Brain microvascular endothelial cell (primary cell): ENCODE measurements at regions not wholly inside any gene's neighbourhood (a gene's known extent, or its start where the extent isn't known, plus 50 kb on each side); places are given as distances from the start of the nearest gene placed in this dataset.
"Not testable (repeated sequence)": the region's sequence is repeated elsewhere in the genome, so short reads cannot be mapped to it uniquely, and the experiment has no call there.

Source experiments
- DNase-seq: peaks from one replicate; pipeline ENCODE4 v3.0.0-alpha.2; 2020
- H3K27ac ChIP-seq: fragments of 250-450 bp; sonication (Bioruptor Pico); 2 replicates; pipeline ENCODE4 v1.5.1; 2020; ENCODE audit warnings: mild to moderate bottlenecking, moderate library complexity
- H3K27me3 ChIP-seq: fragments of 250-450 bp; sonication (Bioruptor Pico); replicated peaks from 2 replicates; pipeline ENCODE4 v1.5.1; 2020; ENCODE audit warnings: mild to moderate bottlenecking
- H3K36me3 ChIP-seq: fragments of 250-450 bp; sonication (Bioruptor Pico); replicated peaks from 2 replicates; pipeline ENCODE4 v1.5.1; 2020; ENCODE audit warnings: mild to moderate bottlenecking
- H3K4me3 ChIP-seq: 2 replicates; pipeline ENCODE4 v1.5.1; 2011; ENCODE audit warnings: low read depth, mild to moderate bottlenecking, control low read depth, low read length, moderate library complexity
- CTCF ChIP-seq: IDR thresholded peaks from 2 replicates; pipeline ENCODE4 v1.5.1; 2011; ENCODE audit warnings: low read depth, mild to moderate bottlenecking, moderate library complexity, low read length, control low read depth, inconsistent platforms; ENCODE audit errors: missing control alignments
- in situ Hi-C: cut with HindIII; loops from 2 replicates; pipeline ENCODE4 v1.10.0; 2017; ENCODE audit warnings: low sequenced_read_pairs, low pct_ligation_motif_present

- no peak for TF ChIP-seq CTCF
- in situ Hi-C loops: no loop called here
- Histone ChIP-seq H3K4me3 (no peak overlapping the region), H3K36me3 (no peaks in the 10 kb centered on the region), H3K27ac (no peak overlapping the region), H3K27me3 (no peaks in the 10 kb centered on the region)
- no peak for DNase-seq
Observed at GRCh38 chr14:104304451-104305351, 166.3 kb downstream of the KIF26A start.

GRCh38 chr14:104305511-104306449 is 167.4 kb downstream of the KIF26A start:
- no peaks in the 10 kb centered on the region for H3K27me3 ChIP-seq

GRCh38 chr14:104306450-104307040 is 168.2 kb downstream of the KIF26A start:
- H3K4me3 ChIP-seq: no peak overlapping the region
- DNase-seq: no peak
- H3K27me3 ChIP-seq: no peaks in the 10 kb centered on the region
- no peak for TF ChIP-seq CTCF
- in situ Hi-C loops: no loop called here
- H3K36me3 ChIP-seq: no peaks in the 10 kb centered on the region
- H3K27ac ChIP-seq: no peak overlapping the region

More at GRCh38 chr14:104305511-104306449, 167.4 kb downstream of the KIF26A start:
- no peak for TF ChIP-seq CTCF
- no peak for DNase-seq
- Histone ChIP-seq H3K36me3 (no peaks in the 10 kb centered on the region), H3K4me3 (no peak overlapping the region), H3K27ac (no peak overlapping the region)
- in situ Hi-C loops: no loop called here

GRCh38 chr14:104307246-104307626 is 168.8 kb downstream of the KIF26A start:
- H3K36me3 ChIP-seq: no peaks in the 10 kb centered on the region
- no peaks in the 10 kb centered on the region for H3K27me3 ChIP-seq
- H3K27ac ChIP-seq: no peak overlapping the region
- TF ChIP-seq CTCF: no peak
- no peak overlapping the region for H3K4me3 ChIP-seq
- DNase-seq: no peak
- in situ Hi-C loops: no loop called here

GRCh38 chr14:104307627-104308401 is 169.4 kb downstream of the KIF26A start:
- in situ Hi-C loops: no loop called here
- no peaks in the 10 kb centered on the region for H3K27me3 ChIP-seq
- no peaks in the 10 kb centered on the region for H3K36me3 ChIP-seq
- TF ChIP-seq CTCF: no peak
- H3K4me3 ChIP-seq: no peak overlapping the region
- no peak for DNase-seq
- H3K27ac ChIP-seq: no peak overlapping the region

GRCh38 chr14:104308534-104308933 is 170.1 kb downstream of the KIF26A start:
- H3K27me3 ChIP-seq, H3K4me3 ChIP-seq, in situ Hi-C loops, H3K27ac ChIP-seq, DNase-seq, H3K36me3 ChIP-seq: not testable (repeated sequence)
